ENCODE measurements at regions not wholly inside any gene's neighbourhood (a gene's known extent, or its start where the extent isn't known, plus 50 kb on each side); places are given as distances from the start of the nearest gene placed in this dataset.

- H3K4me2 ChIP-seq: no peak overlapping the region
- no peak overlapping the region for H3K4me3 ChIP-seq
- no peaks in the 10 kb centered on the region for H3K36me3 ChIP-seq
- H3K27me3 ChIP-seq: no peaks in the 10 kb centered on the region
- H3K4me1 ChIP-seq: peaks cover 16 to 26% (median 21%) of the 10 kb centered on the region in 10 experiments
- H3K27ac ChIP-seq: no peak overlapping the region
- H4K20me1 ChIP-seq: no peaks in the 10 kb centered on the region
- no peak overlapping the region for H3K9ac ChIP-seq
- H3K9me3 ChIP-seq (replicated peaks in 1 of 11): peaks cover 0 to 11% (median 0%) of the 10 kb centered on the region in 11 experiments; a peak in 3 of 22 replicates
- TF ChIP-seq Cebpa-rat (IDR thresholded peaks at IDR 0.05): no peak
These were observed 65.0 kb upstream of the IRF2BP2 start for GRCh38 chr1:234675006-234675405.

GRCh38 chr1:234674218-234674815 is 64.3 kb upstream of the IRF2BP2 start:
- no peak overlapping the region for H3K9ac ChIP-seq
- H3K27me3 ChIP-seq: no peaks in the 10 kb centered on the region
- H4K20me1 ChIP-seq: no peaks in the 10 kb centered on the region
- no peak overlapping the region for H3K27ac ChIP-seq
- no peaks in the 10 kb centered on the region for H3K36me3 ChIP-seq
- TF ChIP-seq Cebpa-rat (IDR thresholded peaks at IDR 0.05): no peak
- H3K4me3 ChIP-seq: no peak overlapping the region
- H3K9me3 ChIP-seq (replicated peaks in 1 of 11): peaks cover 0 to 12% (median 0%) of the 10 kb centered on the region in 11 experiments; a peak in 3 of 22 replicates
- H3K4me1 ChIP-seq: peaks cover 16 to 26% (median 21%) of the 10 kb centered on the region in 10 experiments
- H3K4me2 ChIP-seq: no peak overlapping the region

GRCh38 chr1:234672349-234673135 is 62.6 kb upstream of the IRF2BP2 start:
- Histone ChIP-seq H3K4me2 (peak overlapping the region in 3 of 11 experiments; percentile 52 to 68 (median 61); a peak in 2 of 22 replicates), H4K20me1 (no peaks in the 10 kb centered on the region), H3K9ac (no peak overlapping the region), H3K9me3 (replicated peaks in 1 of 11) (peaks cover 11 to 24% (median 14%) of the 10 kb centered on the region in 11 experiments; a peak in 21 of 22 replicates), H3K36me3 (no peaks in the 10 kb centered on the region), H3K4me3 (no peak overlapping the region), H3K27ac (no peak overlapping the region), H3K4me1 (peaks cover 16 to 26% (median 21%) of the 10 kb centered on the region in 10 experiments), H3K27me3 (no peaks in the 10 kb centered on the region)
- TF ChIP-seq Cebpa-rat (IDR thresholded peaks at IDR 0.05): no peak

GRCh38 chr1:234670967-234671626 is 61.1 kb upstream of the IRF2BP2 start:
- peaks cover 16 to 21% (median 18%) of the 10 kb centered on the region in 10 experiments for H3K4me1 ChIP-seq
- H4K20me1 ChIP-seq: no peaks in the 10 kb centered on the region
- H3K4me2 ChIP-seq: peak overlapping the region; percentile 32 to 68 (median 52); a peak in 21 of 22 replicates
- no peak overlapping the region for H3K4me3 ChIP-seq
- no peaks in the 10 kb centered on the region for H3K36me3 ChIP-seq
- H3K27me3 ChIP-seq: no peaks in the 10 kb centered on the region
- TF ChIP-seq Cebpa-rat (IDR thresholded peaks at IDR 0.05): peak in 10 of 11 experiments; percentile 9 to 93 (median 71); a peak in 13 of 22 replicates
- peak overlapping the region in 1 of 11 experiments; percentile 3; a peak in 1 of 22 replicates for H3K27ac ChIP-seq
- peaks cover 17 to 38% (median 25%) of the 10 kb centered on the region in 11 experiments; a peak in 21 of 22 replicates for H3K9me3 ChIP-seq (replicated peaks in 1 of 11)
- no peak overlapping the region; a peak in 1 of 22 replicates for H3K9ac ChIP-seq

GRCh38 chr1:234669499-234669898 is 59.5 kb upstream of the IRF2BP2 start:
- no peak overlapping the region for H3K4me3 ChIP-seq
- H3K27ac ChIP-seq: no peak overlapping the region
- H3K4me1 ChIP-seq: peaks cover 10 to 28% (median 13%) of the 10 kb centered on the region in 10 experiments
- H3K9ac ChIP-seq: no peak overlapping the region
- no peak for TF ChIP-seq Cebpa-rat (IDR thresholded peaks at IDR 0.05)
- no peaks in the 10 kb centered on the region for H4K20me1 ChIP-seq
- peaks cover 17 to 38% (median 25%) of the 10 kb centered on the region in 11 experiments; a peak in 21 of 22 replicates for H3K9me3 ChIP-seq (replicated peaks in 1 of 11)
- no peak overlapping the region for H3K4me2 ChIP-seq
- H3K27me3 ChIP-seq: no peaks in the 10 kb centered on the region
- H3K36me3 ChIP-seq: no peaks in the 10 kb centered on the region

GRCh38 chr1:234668577-234668955 is 58.6 kb upstream of the IRF2BP2 start:
- no peak overlapping the region for H3K27ac ChIP-seq
- H3K4me2 ChIP-seq: no peak overlapping the region
- H3K4me3 ChIP-seq: no peak overlapping the region
- TF ChIP-seq Cebpa-rat (IDR thresholded peaks at IDR 0.05): no peak
- H3K36me3 ChIP-seq: no peaks in the 10 kb centered on the region
- peaks cover 10 to 28% (median 13%) of the 10 kb centered on the region in 10 experiments for H3K4me1 ChIP-seq
- H3K9me3 ChIP-seq (replicated peaks in 1 of 11): peaks cover 17 to 32% (median 24%) of the 10 kb centered on the region in 11 experiments; a peak in 21 of 22 replicates
- H3K9ac ChIP-seq: no peak overlapping the region
- H4K20me1 ChIP-seq: no peaks in the 10 kb centered on the region
- no peaks in the 10 kb centered on the region for H3K27me3 ChIP-seq

- H3K9me3 ChIP-seq (replicated peaks in 1 of 11): peaks cover 17 to 32% (median 24%) of the 10 kb centered on the region in 11 experiments; a peak in 21 of 22 replicates
- H3K9ac ChIP-seq: no peak overlapping the region
- TF ChIP-seq Cebpa-rat (IDR thresholded peaks at IDR 0.05): no peak
- no peaks in the 10 kb centered on the region for H3K27me3 ChIP-seq
- H4K20me1 ChIP-seq: no peaks in the 10 kb centered on the region
- no peak overlapping the region for H3K4me2 ChIP-seq
- peaks cover 10 to 28% (median 13%) of the 10 kb centered on the region in 10 experiments for H3K4me1 ChIP-seq
- no peaks in the 10 kb centered on the region for H3K36me3 ChIP-seq
- no peak overlapping the region for H3K27ac ChIP-seq
- H3K4me3 ChIP-seq: no peak overlapping the region
These were observed 57.9 kb upstream of the IRF2BP2 start for GRCh38 chr1:234667600-234668576.

- no peaks in the 10 kb centered on the region for H4K20me1 ChIP-seq
- no peak overlapping the region for H3K4me3 ChIP-seq
- TF ChIP-seq Cebpa-rat (IDR thresholded peaks at IDR 0.05): no peak
- H3K27me3 ChIP-seq: no peaks in the 10 kb centered on the region
- H3K4me1 ChIP-seq: peaks cover 8 to 26% (median 11%) of the 10 kb centered on the region in 10 experiments
- peaks cover 17 to 32% (median 24%) of the 10 kb centered on the region in 11 experiments; a peak in 21 of 22 replicates for H3K9me3 ChIP-seq (replicated peaks in 1 of 11)
- no peaks in the 10 kb centered on the region for H3K36me3 ChIP-seq
- H3K27ac ChIP-seq: peak overlapping the region in 2 of 11 experiments; percentile 5 to 8; a peak in 1 of 22 replicates
- H3K4me2 ChIP-seq: peak overlapping the region in 2 of 11 experiments; percentile 34 to 63; a peak in 4 of 22 replicates
- H3K9ac ChIP-seq: no peak overlapping the region
These were observed 56.8 kb upstream of the IRF2BP2 start for GRCh38 chr1:234666761-234667160.
